CD4-positive, alpha-beta T cell treated with Interleukin-17A for 4 hours (primary cell): ENCODE measurements at regions not wholly inside any gene's neighbourhood (a gene's known extent, or its start where the extent isn't known, plus 50 kb on each side); places are given as distances from the start of the nearest gene placed in this dataset.

Experiments
- DNase-seq: peaks from one replicate; pipeline ENCODE4 v3.0.0-alpha.2; 2020; ENCODE audit warnings: mixed read lengths

DNA sequence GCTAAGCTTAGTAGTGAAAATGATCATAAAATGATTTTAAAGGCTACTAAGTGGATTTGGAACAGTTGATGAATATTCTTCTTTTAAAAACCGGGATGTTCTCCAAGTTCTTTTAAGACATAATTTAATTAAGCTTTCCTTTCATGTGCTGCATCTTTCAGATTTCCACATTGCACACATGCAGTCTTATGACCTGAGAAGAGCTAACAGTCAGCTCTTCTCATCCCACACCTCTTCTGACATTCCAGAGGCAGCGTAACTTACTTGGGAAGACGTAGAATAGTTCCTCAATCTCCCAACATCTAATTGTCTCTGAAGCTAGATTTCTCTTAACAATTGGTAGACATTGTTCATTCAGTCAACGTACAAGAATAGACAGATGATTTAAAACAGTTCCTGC is 181.8 kb downstream of the SP3 start:
- DNase-seq, result no peak

DNA sequence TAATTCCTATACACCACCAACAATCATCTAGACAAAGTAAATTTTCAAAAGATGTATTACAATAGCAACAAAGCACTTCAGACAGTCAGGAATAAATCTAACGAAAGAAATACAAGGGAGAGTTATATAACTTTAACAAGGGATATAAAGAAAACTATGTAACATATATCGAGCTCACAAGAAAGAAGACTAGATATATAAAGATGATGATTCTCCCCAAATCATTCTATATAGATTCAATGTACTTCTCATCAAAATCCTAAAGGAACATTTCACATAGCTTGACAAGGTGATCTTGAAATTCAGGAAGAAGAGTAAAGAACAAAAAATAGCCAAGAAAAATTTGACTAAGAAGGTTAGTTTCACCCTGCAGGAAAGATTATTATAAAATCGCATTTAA is 179.4 kb downstream of the SP3 start:
- no peak for DNase-seq

DNA sequence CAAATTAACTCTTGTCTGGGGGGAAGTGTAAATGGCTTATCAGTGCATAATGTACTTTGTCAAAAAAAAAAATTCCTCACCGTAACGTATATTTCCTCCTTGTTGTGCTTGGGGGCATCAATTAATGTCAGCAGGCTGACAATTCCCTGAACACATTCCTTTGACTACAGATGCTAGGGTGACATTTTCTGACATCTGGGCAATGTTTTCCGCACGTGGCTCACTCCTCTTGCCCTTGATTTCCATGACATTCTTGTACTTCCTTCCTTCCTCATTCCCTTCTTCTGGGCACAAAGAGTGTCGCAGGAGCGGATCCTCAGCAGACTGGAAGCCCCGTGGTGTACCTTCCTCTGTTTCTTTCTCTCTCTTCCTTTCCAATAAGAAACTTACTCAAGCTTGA is 173.7 kb downstream of the SP3 start:
- no peak for DNase-seq

DNA sequence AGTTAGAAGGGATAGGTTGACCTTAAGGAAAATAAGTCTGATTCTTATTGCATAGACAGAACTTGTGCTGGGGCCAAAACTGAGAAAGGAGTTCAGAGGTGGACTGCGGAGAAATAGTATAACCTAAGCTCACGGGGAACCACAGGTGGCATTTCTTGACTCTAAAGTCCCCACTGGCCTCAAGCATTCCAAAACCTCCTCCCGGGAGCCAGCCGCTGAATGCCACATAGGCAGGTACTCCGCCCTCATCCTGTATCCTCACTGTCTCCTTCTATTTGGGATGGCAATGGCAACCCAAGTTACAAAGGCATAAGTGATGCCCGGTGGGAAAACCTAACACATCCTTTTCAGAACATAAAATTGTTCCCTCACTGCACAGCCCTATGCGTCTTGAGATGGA is 173.0 kb downstream of the SP3 start:
- no peak for DNase-seq

DNA sequence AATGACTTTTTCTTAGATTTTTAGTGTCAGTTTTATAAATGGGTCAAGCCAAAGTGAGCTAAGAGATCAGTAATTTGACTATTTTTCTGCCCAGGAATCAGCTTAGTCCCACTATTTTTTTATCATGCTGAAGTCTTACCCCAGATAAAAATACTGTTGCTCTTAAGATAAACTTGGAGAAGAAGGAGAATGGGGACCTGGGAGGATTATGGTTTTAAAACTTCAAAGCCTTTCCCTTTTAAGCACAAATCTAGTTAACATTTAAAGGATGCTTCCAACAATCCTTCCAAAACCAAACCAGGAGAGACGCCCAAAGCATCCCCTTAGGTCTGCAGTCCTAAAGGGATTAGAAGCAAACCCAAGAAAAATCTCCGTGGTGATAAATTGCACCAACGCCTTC is 172.4 kb downstream of the SP3 start:
- DNase-seq, result no peak

DNA sequence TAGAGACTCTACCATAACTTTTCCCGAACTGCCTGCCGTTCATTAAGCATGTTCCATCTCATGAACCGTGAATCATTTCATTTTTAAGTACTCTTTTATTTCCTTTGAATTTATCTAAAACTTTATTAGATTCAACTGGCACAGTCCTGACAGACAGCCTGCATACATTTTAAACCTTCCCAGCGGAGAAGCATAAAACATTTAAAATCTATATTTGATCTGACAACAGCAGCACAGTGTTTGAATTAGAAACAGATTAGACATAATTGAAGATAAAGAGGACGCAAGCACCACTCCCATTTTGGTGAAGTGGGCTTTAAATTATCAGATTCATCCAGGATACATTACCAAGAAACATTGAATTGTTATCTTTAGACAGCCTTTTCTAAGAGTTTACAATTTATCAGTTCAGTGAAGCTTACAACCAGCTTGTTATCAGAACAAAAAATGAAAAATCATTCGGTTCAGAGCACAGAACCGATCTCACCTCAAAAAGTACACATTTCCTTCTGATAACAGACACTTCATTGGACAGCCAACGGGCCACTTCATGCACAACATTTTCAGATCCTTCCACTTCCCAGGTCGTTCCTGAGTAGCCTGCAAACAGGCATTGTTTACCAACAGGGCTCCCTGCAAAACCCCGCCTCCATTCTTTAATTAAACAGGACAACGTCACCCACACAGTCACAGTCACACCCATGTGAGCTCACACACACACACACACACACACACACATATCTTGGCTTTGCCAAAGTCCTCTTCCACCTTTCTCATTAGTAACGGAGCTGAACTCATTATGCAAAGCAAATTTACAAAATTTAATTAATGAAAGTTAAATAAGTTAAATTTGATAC is 171.2 kb downstream of the SP3 start:
- no peak for DNase-seq

DNA sequence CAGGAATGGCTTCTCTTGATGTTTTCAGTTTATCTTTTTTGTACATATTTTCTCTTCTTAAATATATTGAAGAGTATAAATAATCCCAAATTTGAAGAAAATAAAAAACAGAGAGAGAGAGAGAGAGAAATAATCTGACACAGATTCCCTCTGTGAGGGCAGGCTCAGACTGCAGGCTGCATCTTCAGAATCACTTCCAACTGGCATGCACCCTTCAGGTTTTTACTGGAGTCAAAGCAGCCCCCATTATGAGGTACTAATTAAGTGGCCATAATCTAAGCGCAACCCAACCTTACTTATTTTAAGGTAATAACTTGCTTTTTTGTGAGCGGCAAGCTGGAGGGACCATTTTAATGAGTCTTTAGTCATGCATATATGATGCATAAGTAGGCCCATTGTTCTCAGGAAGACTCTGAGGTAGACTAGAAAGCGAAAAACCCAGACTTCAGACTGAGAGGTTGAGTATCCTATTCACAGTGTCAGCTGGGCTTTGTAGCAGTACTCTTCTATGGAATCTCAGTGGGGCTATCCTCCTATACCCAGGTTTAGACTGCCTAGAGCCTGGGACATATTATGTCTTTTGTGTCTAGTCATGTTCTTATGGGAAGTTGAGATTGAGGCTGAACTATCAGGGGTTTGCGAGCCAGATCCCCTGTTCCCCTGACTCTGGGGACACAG is 167.4 kb downstream of the SP3 start:
- no peak for DNase-seq

DNA sequence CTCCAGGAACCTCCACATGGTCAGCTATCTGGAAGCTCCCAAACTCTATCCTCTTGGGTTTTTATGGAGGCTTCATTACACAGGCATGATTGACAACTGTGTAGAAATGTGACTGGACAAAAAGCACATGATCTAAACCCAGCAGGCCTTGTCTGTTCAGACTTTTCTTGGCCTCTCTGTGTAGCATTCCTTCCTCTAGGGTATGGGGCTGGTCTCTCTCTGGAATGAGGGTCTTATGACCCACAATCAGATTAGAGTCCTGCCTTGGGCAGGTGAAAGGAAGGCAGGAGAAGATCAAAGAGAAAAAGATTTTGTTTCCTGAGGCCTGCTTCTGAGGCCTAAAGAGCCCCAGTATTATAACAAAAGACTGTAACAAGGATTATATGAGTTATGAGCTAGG is 162.7 kb downstream of the SP3 start:
- no peak for DNase-seq

DNA sequence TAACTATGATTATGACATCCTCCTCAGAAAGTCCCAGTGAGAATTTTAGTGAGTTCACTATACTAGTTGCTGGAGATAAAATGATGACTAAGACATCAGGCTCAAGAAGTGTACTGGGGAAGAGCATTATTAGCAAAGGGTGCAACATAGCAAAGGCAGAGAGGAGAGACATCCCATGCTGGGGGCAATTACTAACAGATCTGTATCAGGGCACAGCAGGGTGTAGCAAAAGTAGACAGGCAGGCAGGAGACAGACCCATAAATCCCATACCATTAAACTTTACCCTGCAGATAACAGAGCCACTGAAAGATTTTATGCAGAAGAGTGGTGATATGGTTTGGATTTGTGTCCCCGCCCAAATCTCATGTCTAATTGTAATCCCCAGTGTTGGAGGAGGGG is 161.7 kb downstream of the SP3 start:
- no peak for DNase-seq

DNA sequence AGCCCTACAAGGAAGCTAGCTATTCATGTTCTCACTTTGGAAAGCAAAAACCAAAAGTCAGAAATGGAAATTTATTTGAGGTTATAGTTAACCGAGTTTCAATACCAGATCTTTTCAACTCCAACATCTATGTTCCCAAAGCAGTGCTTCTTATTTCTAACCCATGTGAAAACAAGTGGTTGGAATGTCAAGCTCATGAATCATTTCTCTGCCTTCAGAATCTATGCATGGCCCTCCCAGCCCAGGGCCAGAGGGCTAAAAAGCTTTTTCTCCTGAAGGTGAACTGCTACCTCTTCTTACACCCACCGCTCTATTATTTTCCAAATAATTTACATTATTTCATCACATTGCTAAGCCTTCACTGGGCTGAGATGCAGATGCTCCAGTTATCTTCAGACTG is 158.4 kb downstream of the SP3 start:
- DNase-seq, result no peak

DNA sequence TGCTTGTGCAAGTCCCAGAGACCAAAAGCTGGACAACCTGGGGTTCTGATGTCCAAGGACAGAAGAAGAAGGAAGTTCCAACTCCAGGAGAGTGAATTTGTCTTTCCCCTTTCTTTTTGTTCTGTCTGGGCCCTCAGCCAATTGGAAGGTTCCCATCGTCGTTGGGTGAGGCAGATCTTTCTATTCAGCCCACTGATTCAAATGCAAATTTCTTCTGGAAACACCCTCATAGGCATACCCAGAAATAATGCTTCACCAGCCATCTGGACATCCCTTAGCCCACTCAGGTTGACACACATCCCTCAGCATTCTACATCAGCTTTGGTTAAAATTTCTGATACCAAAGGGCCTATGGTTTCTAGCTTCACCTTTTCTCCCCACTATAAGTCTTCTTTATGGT is 156.5 kb downstream of the SP3 start:
- DNase-seq, result no peak

DNA sequence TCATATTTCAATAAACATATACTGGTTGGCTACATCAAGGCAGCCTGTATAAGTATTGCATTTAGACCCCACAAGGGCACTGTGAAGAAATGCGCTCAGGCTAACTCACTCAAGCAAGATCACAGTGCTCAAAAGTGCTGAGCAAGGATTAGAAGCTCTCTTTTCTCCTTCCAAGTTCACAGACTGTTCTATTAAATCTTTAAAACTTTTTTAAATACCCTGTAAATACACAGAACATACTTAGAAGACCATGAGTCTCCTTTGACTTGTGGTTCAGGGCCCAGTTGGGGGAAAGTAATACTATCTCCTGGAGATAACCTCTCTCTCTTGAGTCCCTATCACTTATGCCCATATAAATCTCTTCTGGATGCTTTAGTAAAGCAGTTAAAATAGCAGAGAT is 152.9 kb downstream of the SP3 start:
- DNase-seq, result no peak

DNA sequence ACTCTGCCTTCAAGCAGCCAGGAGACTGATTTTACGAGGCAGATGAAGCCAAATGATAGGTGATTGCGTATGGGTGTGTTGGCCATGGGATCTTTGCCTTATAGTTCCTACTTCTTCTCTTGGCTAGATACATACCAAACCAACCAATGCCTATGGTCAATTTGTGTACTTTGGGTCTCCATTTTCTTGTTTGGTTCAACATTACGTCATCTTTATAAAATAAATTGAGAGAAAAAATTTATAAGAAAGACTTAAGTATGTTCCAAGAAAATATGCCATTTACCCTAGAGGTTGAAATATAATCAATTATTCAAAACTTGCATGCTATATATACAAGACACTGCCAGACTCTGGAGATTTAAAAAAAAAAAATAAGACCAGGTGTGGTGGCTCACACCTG is 150.9 kb downstream of the SP3 start:
- DNase-seq, result no peak

DNA sequence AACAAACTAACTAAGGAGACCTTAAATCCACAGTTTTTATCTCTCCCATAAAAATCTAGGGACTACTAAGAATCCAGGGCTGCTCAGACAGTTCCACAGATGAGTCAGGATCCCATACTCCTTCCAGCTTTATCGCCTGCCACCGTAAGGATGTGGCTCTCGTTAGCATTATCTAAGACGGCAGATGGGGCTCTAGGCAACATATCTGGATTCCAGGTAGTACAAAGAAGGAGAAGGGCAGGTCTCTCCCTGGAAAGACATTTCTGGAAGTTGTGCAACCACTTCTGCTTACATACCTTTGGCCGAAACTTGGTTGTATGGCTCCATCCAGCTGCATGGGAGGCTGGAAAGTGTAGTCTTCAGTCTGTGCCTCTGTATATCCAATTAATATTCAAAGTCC is 149.4 kb downstream of the SP3 start:
- DNase-seq, result no peak

DNA sequence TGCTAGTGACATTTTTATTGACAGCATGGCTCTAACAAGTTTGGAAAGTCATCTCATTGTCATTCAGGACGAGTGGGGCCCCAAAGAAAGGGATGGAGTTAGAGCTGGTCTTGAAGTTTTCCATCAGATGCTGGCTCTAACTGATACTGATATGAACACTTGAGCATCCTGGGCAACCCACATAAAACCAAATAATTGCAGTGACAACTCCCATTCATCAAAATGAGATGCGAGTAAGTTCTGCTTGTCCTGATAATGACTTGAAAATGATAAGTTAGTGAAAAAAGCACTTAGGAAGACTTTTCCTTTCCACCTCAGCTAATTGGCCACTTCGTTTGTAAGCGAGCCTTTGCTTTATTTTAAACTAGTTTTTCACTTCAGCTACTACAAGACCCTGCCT is 147.6 kb downstream of the SP3 start:
- DNase-seq, result no peak

DNA sequence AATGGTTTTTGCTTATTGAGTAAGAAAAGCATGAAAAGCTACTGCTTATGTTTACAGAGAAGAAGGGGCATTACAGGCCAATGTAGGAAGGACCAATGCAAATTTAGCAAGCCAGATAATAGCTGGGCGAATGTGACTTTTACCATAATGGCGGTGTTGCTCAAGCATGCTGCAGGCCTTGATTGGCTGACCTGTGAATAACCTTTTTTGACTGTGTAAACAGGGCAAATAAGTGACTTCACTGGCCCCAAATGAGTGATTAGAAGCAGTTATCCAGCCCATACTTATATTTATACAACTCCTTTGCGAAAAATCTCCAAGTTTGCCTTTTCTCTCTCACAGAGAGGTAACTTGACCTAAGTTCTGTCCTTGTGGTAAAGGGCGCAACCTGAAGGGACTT is 146.9 kb downstream of the SP3 start:
- DNase-seq, result no peak

DNA sequence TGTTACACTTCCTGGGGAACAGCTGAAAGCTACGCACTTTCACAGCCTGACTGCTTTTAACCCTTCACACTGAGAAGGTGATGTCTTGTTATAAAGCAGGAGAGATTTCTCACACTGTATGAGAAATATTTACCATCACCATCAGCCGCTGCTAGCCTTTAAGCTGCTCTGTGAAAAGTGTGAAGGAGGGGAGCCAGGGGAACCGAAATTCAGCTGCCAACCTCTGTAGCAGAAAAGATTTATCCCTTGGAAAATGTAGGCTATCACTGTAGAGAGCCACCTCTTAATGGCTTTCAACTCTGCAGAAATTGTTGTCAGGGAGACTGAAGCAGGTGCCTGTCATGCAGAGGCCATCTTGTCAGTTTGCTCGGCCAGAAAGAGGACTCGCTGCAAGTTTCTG is 145.3 kb downstream of the SP3 start:
- DNase-seq, result no peak

DNA sequence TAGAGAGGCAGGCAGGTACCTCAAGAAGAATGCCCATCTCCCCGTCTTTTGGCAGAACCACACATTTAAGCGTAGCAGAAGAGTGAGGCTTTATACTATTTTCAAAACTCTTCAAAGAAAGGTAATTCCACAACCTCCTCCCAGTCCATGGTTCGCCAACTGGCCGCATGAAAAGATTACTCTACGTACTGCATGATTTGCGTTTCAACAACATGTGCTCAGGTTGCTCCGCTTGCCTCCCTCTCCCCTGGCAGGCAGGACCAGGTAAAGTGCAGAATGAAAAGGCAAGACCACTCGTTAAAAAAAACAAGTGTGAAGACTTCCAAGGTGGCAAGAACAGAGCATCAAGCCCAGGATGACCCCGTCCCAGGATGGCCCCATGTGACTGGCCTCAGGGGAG is 143.7 kb downstream of the SP3 start:
- DNase-seq, result no peak

DNA sequence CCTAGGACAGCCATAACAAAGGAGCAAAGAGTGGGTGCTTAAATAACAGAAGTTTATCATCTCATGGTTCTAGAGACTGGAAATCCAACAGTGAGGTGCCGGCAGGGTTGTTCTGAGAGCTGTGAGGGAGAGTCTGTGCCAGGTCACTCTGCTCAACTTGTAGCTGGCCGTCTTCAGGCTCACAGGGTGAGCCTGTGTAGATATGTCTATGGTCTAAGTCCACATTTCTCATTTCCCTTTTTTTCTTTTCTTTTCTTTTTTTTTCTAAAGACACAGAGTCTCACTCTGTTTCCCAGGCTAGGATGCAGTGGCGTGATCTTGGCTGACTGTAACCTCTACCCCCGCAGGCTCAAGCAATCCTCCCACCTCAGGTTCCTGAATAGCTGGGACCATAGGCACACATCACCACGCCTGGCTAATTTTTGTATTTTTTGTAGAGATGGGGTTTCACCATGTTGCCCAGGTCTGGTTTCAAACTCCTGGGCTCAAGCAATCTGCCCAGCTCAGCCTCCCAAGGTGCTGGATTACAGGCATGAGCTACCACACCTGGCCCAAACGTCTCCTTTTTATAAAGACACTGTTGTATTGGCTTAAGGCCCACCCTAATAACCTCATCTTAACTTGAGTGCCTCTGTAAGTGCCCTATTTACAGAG is 142.2 kb downstream of the SP3 start:
- DNase-seq, result no peak

DNA sequence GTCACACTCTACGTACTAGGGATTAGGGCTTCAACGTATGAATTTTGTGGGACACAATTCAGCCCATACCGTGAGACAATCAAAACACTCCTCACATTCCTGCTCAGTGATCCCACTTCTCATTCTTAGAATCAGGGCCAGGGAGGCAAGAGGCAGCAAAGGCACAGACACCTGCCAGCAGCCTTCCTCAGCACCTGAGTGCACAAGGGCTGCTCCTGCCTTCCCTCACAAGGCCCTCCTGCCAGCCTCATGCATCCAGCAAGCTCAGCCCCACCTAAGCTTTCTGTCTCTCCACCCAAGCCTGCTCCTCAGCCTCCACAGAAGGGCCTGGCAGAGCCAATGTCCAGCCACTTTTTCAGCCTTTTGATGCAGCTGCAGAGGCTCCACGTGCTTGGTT is 141.6 kb downstream of the SP3 start:
- no peak for DNase-seq

DNA sequence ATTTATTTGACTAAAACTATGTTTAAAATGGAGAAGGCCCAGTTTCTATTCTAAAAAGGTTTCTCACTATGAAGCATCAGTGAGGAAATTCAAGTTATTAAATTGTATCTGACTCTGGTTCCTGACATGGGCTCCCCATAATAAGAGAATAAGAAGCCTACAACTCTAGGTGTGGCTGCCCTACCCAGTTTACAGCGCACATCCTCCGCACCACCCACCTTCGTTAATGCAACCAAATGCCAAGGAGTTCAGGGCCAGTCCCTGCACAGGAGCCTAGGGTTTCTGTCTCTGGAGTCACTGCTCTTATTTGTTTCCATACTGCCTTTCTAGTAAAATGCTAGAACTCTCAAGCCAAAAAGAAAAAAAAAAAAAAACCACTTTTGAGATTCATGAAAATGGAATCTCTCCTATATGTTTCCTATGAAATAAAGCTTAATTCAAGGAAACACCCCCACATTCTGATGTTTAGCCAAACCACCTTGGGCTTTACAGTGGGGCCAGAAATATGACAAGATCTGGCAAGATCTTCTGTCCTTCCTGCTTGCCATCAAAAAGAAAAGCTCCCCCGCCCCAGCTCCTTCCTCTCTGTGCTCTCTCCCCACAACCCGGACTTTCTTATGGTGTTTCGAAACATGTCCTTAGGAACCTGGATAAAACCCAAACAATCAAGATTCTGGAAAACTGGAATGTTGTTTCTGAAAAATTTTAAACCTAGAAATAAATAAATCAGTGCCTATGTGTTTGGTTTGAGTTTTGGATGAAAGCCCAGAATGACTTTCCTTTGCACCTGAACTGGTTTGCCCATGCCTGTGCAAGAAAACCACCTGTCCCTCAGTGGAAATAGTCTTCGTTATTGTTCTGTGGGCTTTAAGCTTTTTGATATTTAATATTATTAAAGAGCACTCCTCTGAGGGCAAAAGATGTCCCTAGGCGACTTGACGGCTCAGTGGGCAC is 136.7 kb downstream of the SP3 start:
- no peak for DNase-seq

DNA sequence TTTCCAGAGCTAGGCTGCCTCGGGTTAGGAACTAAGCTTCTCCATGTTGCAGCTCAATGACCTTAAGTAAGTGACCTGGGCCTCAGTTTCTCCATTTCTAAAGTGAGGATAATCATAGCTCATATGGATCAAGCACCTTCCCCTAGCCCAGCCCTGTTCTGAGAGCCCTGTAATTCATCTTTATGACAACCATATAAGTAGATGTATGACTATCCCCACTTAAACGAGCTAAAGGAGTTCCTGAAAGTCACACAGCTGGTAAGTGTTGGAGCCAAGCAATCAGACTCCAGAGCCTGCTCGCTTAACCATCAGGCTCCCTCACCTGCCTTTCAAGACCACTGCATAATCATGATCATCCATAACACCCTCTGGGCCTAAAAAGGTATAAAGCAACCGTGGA is 135.4 kb downstream of the SP3 start:
- no peak for DNase-seq

DNA sequence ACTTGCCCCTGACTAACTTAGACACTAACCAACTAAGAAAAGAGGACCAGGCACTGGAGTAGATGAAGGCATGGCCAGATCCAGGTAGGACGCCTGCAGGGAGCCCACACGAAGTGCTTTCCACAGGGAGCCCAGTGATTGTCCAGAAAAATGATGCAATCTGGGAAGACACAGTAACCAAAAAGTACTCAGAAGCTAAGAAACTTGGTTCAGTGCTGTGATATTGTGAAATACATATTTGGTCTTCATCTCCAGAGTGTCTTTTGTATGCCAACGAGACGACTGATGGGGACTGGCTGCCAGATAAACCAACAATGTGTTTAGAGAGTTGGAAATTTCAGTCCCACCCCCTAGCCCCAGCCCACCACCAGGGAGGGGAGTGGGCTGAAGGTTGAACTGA is 135.0 kb downstream of the SP3 start:
- DNase-seq, result no peak
